NCI-H2227 (cell line): ENCODE measurements at regions not wholly inside any gene's neighbourhood (a gene's known extent, or its start where the extent isn't known, plus 50 kb on each side); places are given as distances from the start of the nearest gene placed in this dataset.
A peak's percentile ranks its signal among the peaks of the same experiment; 100 is the strongest.

Experiments used
- DNase-seq: peaks from one replicate; lab custom pipeline; 2025; ENCODE audit not compliant: unreplicated experiment; lab: John Stamatoyannopoulos, UW

- no peak for DNase-seq
Measured at GRCh38 chr2:119104414-119104813, 54.1 kb downstream of the C1QL2 start.

- DNase-seq, result no peak
Measured at GRCh38 chr2:119102964-119103363, 55.6 kb downstream of the C1QL2 start.

GRCh38 chr2:119088416-119088815 lies 70.1 kb downstream of the C1QL2 start:
- no peak for DNase-seq

GRCh38 chr2:119086327-119086726 lies 72.2 kb downstream of the C1QL2 start:
- DNase-seq, result peak; percentile 29

- DNase-seq, result no peak
Measured at GRCh38 chr2:119085613-119086012, 72.9 kb downstream of the C1QL2 start.

GRCh38 chr2:119083416-119083815 lies 75.1 kb downstream of the C1QL2 start:
- no peak for DNase-seq

GRCh38 chr2:119082821-119083400 lies 75.6 kb downstream of the C1QL2 start:
- DNase-seq, result no peak

- DNase-seq, result no peak
Measured at GRCh38 chr2:119078796-119079195, 79.8 kb downstream of the C1QL2 start.

GRCh38 chr2:119076713-119077112 lies 81.8 kb downstream of the C1QL2 start:
- DNase-seq, result no peak

GRCh38 chr2:119073213-119073612 lies 85.3 kb downstream of the C1QL2 start:
- no peak for DNase-seq

- DNase-seq, result no peak
Measured at GRCh38 chr2:119071476-119071875, 87.1 kb downstream of the C1QL2 start.

- no peak for DNase-seq
Measured at GRCh38 chr2:119069781-119070180, 88.8 kb downstream of the C1QL2 start.

- no peak for DNase-seq
Measured at GRCh38 chr2:119068154-119068725, 90.3 kb downstream of the C1QL2 start.

- no peak for DNase-seq
Measured at GRCh38 chr2:119066272-119066804, 92.2 kb downstream of the C1QL2 start.

- DNase-seq, result no peak
Measured at GRCh38 chr2:119065146-119065545, 93.4 kb downstream of the C1QL2 start.

- DNase-seq, result no peak
Measured at GRCh38 chr2:119064567-119064966, 94.0 kb downstream of the C1QL2 start.

GRCh38 chr2:119063177-119063576 lies 95.4 kb downstream of the C1QL2 start:
- DNase-seq, result no peak

- no peak for DNase-seq
Measured at GRCh38 chr2:119062652-119063051, 95.9 kb downstream of the C1QL2 start.

GRCh38 chr2:119062179-119062578 lies 96.4 kb downstream of the C1QL2 start:
- DNase-seq, result no peak

GRCh38 chr2:119059940-119060339 lies 98.6 kb downstream of the C1QL2 start:
- no peak for DNase-seq

- DNase-seq, result no peak
Measured at GRCh38 chr2:119059287-119059686, 99.3 kb downstream of the C1QL2 start.

GRCh38 chr2:119053700-119054436 lies 104.7 kb downstream of the C1QL2 start:
- DNase-seq, result no peak
